HepG2 (cell line): ENCODE measurements at regions not wholly inside any gene's neighbourhood (a gene's known extent, or its start where the extent isn't known, plus 50 kb on each side); places are given as distances from the start of the nearest gene placed in this dataset.

ENCODE experiments used
- ATAC-seq: fragments of 200-7000 bp; cut with Tn5 transposase; 3 replicates; pipeline ENCODE4 v1.9.1; 2020; ENCODE audit warnings: mild to moderate bottlenecking, moderate library complexity
- BruUV-seq: library from RNA; stranded (reverse); fragments of 400-500 nt; replicated peaks from 2 replicates; lab custom pipeline; 2021; lab: Mats Ljungman, UMichigan
- CTCF ChIA-PET: fragments of 300-600 bp; formaldehyde crosslinking; extraction: SDS; loops from one replicate; lab custom pipeline; 2021; ENCODE audit warnings: low total read pairs, inconsistent platforms, low intra/inter-chr PET ratio; lab: Yijun Ruan, JAX
- POLR2A ChIA-PET: fragments of 350-600 bp; sonication (Branson Sonifier 250); formaldehyde crosslinking; loops from one replicate; lab custom pipeline; 2020; ENCODE audit warnings: antibody characterized with exemption, inconsistent platforms; lab: Yijun Ruan, JAX
- DNase-seq: peaks from one replicate; pipeline ENCODE4 v3.0.0-alpha.2; 2015; ENCODE audit warnings: low spot score
- FAIRE-seq: peaks from 3 replicates; lab custom pipeline; 2011; peaks lifted over from hg19 to GRCh38; lab: Jason Lieb, UNC
- H2AFZ ChIP-seq: one replicate; pipeline ENCODE4 v1.6.1; 2011; ENCODE audit warnings: low read length, inconsistent platforms
- H3K27ac ChIP-seq: fragments of 300-600 bp; 3 replicates; pipeline ENCODE4 v1.8.0; 2011; ENCODE audit warnings: mixed run types, mild to moderate bottlenecking, mixed read lengths, low read length, inconsistent platforms; ENCODE audit not compliant: insufficient read depth; ENCODE audit errors: extremely low read length
- H3K27me3 ChIP-seq, 2 experiments: fragments of 200-600 bp in 1 of 2; 2 replicates in 1 of 2; 3 replicates in 1 of 2; pipeline versions ENCODE4 v1.6.0 to v1.8.0; 2011; ENCODE audit warnings: low read length in 2 of 2, mild to moderate bottlenecking in 2 of 2, moderate library complexity in 2 of 2, inconsistent platforms in 1 of 2; ENCODE audit not compliant: insufficient read depth in 2 of 2, control insufficient read depth in 1 of 2
- H3K36me3 ChIP-seq, 2 experiments: fragments of 200-600 bp in 1 of 2; replicated peaks in 1 of 2; 2 replicates in 1 of 2; 3 replicates in 1 of 2; pipeline versions ENCODE4 v1.5.1 to v1.8.0; 2011; ENCODE audit warnings: low read length in 2 of 2, inconsistent platforms in 1 of 2; ENCODE audit not compliant: insufficient read depth in 2 of 2, control insufficient read depth in 1 of 2
- H3K4me1 ChIP-seq: 2 replicates; pipeline ENCODE4 v1.5.1; 2012; ENCODE audit warnings: low read length, inconsistent platforms; ENCODE audit not compliant: insufficient read depth
- H3K4me2 ChIP-seq: 2 replicates; pipeline ENCODE4 v1.6.0; 2011; ENCODE audit warnings: low read depth, low read length, inconsistent platforms
- H3K4me3 ChIP-seq, 3 experiments: fragments of 200-600 bp in 1 of 3; sonication (generic), shearing (Covaris generic) in 1 of 3; replicated peaks in 1 of 3; 2 replicates each; pipeline ENCODE4 v1.5.1; 2011 to 2016; ENCODE audit warnings: low read length in 3 of 3, inconsistent platforms in 2 of 3, low read depth in 2 of 3, mild to moderate bottlenecking in 2 of 3, control low read depth in 1 of 3, mixed read lengths in 1 of 3; ENCODE audit not compliant: insufficient read depth in 1 of 3
- H3K79me2 ChIP-seq: one replicate; pipeline ENCODE4 v1.6.1; 2011; ENCODE audit warnings: low read length, inconsistent platforms; ENCODE audit not compliant: insufficient read depth
- H3K9ac ChIP-seq: 2 replicates; pipeline ENCODE4 v1.6.0; 2011; ENCODE audit warnings: mild to moderate bottlenecking, low read depth, low read length, inconsistent platforms; ENCODE audit not compliant: insufficient read depth
- H3K9me3 ChIP-seq: 2 replicates; pipeline ENCODE4 v1.5.1; 2012; ENCODE audit warnings: mild to moderate bottlenecking, low read length
- H4K20me1 ChIP-seq: 2 replicates; pipeline ENCODE4 v1.6.0; 2011; ENCODE audit warnings: inconsistent platforms, mild to moderate bottlenecking, low read length, moderate library complexity; ENCODE audit not compliant: insufficient read depth
- JUND ChIP-seq: sonication (generic); formaldehyde crosslinking; IDR thresholded peaks from 2 replicates; pipeline ENCODE4 v1.8.0; 2022; ENCODE audit warnings: mild to moderate bottlenecking, missing genetic modification reagents
- NR2F2 ChIP-seq: IDR thresholded peaks from 2 replicates; pipeline ENCODE4 v1.6.1; 2012; ENCODE audit warnings: low read depth, inconsistent platforms, borderline replicate concordance
- SNAPC2 ChIP-seq: sonication (generic); formaldehyde crosslinking; IDR thresholded peaks from 2 replicates; pipeline ENCODE4 v1.8.1; 2022; ENCODE audit warnings: mild to moderate bottlenecking, missing genetic modification reagents
- SRSF9 ChIP-seq: fragments of 200-400 bp; formaldehyde crosslinking; IDR thresholded peaks from 2 replicates; pipeline ENCODE4 v1.6.1; 2018; ENCODE audit warnings: borderline replicate concordance, mild to moderate bottlenecking, low read depth, low read length; ENCODE audit not compliant: insufficient read depth, poor library complexity, severe bottlenecking
- ZKSCAN8 ChIP-seq: IDR thresholded peaks from 2 replicates; pipeline ENCODE4 v1.6.1; 2016; ENCODE audit warnings: borderline replicate concordance, missing genetic modification reagents, missing compliant biosample characterization
- ZNF17 ChIP-seq: sonication (generic); formaldehyde crosslinking; IDR thresholded peaks from 2 replicates; pipeline ENCODE4 v1.5.0; 2020; ENCODE audit warnings: mild to moderate bottlenecking, missing genetic modification reagents
- ZNF264 ChIP-seq: sonication (generic); formaldehyde crosslinking; IDR thresholded peaks from 2 replicates; pipeline ENCODE4 v1.4.0; 2020; ENCODE audit warnings: missing genetic modification reagents
- ZNF564 ChIP-seq: sonication (generic); formaldehyde crosslinking; IDR thresholded peaks from 2 replicates; pipeline ENCODE4 v1.8.1; 2023; ENCODE audit warnings: mild to moderate bottlenecking, missing genetic modification reagents
- ZNF709 ChIP-seq: sonication (generic); formaldehyde crosslinking; IDR thresholded peaks from 2 replicates; pipeline ENCODE4 v1.5.0; 2020; ENCODE audit warnings: mild to moderate bottlenecking, missing genetic modification reagents
- WGBS: methylation state at CpG from one replicate; pipeline ENCODE4 v1.1.6; 2017; ENCODE audit warnings: low lambda C conversion rate; 5-methylcytosine and 5-hydroxymethylcytosine counted together
- in situ Hi-C: cut with HindIII; loops from 2 replicates; pipeline ENCODE4 v1.10.0; 2017; ENCODE audit warnings: low pct_unique_long_range_greater_than_20kb; ENCODE audit not compliant: extremely low pct_ligation_motif_present
- intact Hi-C: fragments of 100-400 bp; cut with micrococcal nuclease; formaldehyde crosslinking; loops from one replicate; pipeline ENCODE4 v1.10.0; 2022; ENCODE audit not compliant: unreplicated experiment
- TF ChIP-seq, protein P1 (sequence below): sonication (generic); formaldehyde crosslinking; IDR thresholded peaks from 2 replicates; pipeline ENCODE4 v1.4.0; 2020; ENCODE audit warnings: missing genetic modification reagents

DNA sequence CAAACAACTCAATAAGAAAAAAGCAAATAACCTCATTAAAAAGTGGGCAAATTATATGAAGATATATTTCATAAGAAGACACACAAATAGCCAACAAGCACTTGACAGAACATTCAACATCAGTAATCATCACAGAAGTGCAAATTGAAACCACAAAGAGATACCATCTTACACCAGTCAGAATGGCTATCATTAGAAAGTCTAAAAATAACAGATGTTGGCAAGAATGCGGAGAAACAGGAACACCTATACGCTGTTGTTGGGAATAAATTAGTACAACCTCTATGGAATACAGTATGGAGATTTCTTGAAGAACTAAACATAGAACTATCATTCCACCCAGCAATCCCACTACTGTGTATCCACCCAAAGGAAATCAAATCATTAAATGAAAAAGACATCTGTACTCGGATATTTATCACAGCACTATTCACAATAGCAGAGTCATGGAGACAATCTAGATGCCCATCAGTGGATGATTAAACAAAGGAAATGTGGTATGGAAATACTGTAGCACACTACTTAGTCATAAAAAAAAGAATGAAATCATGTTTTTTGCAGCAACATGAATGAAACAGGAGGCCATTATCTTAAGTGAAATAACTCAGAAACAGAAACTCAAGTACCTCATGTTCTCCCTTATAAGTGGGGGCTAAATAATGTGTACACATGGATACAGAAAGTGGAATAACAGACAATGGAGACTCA, 106.8 kb upstream of the FST start:
- Histone ChIP-seq H3K27ac (no peak overlapping the region), H3K4me1 (no peaks in the 10 kb centered on the region), H3K9me3 (no peaks in the 10 kb centered on the region), H2AFZ (no peak overlapping the region), H3K36me3 (no peaks in the 10 kb centered on the region), H3K79me2 (no peaks in the 10 kb centered on the region), H3K27me3 (no peaks in the 10 kb centered on the region), H4K20me1 (no peaks in the 10 kb centered on the region), H3K9ac (no peak overlapping the region), H3K4me3 (no peak overlapping the region), H3K4me2 (no peak overlapping the region)
- TF ChIP-seq, protein P1, sequence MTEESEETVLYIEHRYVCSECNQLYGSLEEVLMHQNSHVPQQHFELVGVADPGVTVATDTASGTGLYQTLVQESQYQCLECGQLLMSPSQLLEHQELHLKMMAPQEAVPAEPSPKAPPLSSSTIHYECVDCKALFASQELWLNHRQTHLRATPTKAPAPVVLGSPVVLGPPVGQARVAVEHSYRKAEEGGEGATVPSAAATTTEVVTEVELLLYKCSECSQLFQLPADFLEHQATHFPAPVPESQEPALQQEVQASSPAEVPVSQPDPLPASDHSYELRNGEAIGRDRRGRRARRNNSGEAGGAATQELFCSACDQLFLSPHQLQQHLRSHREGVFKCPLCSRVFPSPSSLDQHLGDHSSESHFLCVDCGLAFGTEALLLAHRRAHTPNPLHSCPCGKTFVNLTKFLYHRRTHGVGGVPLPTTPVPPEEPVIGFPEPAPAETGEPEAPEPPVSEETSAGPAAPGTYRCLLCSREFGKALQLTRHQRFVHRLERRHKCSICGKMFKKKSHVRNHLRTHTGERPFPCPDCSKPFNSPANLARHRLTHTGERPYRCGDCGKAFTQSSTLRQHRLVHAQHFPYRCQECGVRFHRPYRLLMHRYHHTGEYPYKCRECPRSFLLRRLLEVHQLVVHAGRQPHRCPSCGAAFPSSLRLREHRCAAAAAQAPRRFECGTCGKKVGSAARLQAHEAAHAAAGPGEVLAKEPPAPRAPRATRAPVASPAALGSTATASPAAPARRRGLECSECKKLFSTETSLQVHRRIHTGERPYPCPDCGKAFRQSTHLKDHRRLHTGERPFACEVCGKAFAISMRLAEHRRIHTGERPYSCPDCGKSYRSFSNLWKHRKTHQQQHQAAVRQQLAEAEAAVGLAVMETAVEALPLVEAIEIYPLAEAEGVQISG (CRISPR knock-in tag): no peak
- no peak for TF ChIP-seq ZKSCAN8 (CRISPR knock-in tag)
- no peak for FAIRE-seq
- POLR2A ChIA-PET: no interaction called here
- WGBS: 51% methylated on average over 3 of the region's 3 CpGs
- in situ Hi-C loops (no loop called here), intact Hi-C loops (no loop called here)
- DNase-seq: no peak
- CTCF ChIA-PET: no interaction called here
- ATAC-seq: no peak
- BruUV-seq: no TSS peak

DNA sequence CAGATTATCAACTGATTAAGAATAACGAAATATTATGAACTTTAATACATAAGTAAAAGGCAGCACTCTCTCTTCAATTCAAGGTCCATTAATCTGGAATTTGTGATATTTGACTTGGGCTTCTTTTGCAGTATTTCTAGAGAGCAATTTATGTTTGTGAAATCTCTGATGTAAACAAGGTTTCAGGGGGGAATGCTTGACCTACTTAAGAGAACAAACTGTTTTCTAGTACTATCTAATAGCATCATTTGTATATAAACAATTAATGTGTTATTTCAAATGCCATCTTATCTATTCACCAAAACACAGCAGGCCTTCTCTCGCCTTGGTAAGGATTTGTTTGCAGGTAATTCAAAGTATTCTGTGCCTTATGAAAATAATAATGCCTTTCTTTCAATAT, 103.6 kb upstream of the FST start:
- no peaks in the 10 kb centered on the region for H3K79me2 ChIP-seq
- no peak overlapping the region for H3K27ac ChIP-seq
- no peaks in the 10 kb centered on the region for H4K20me1 ChIP-seq
- no peaks in the 10 kb centered on the region for H3K9me3 ChIP-seq
- FAIRE-seq (no peak), DNase-seq (no peak), ATAC-seq (no peak)
- 0% methylated on average over 2 of the region's 2 CpGs for WGBS
- no TSS peak for BruUV-seq
- TF ChIP-seq JUND (CRISPR knock-in tag) (no peak), SRSF9 (no peak), ZNF564 (CRISPR knock-in tag) (no peak), ZNF264 (CRISPR knock-in tag) (no peak), ZNF17 (CRISPR knock-in tag) (no peak), ZNF709 (CRISPR knock-in tag) (no peak), NR2F2 (no peak), SNAPC2 (CRISPR knock-in tag) (no peak)
- H3K36me3 ChIP-seq: no peaks in the 10 kb centered on the region
- H3K27me3 ChIP-seq: no peaks in the 10 kb centered on the region
- intact Hi-C loops (no loop called here), in situ Hi-C loops (no loop called here)
- no peak overlapping the region for H3K9ac ChIP-seq
- no peak overlapping the region for H3K4me3 ChIP-seq
- no peak overlapping the region for H2AFZ ChIP-seq
- H3K4me1 ChIP-seq: no peaks in the 10 kb centered on the region
- CTCF ChIA-PET: no interaction called here
- no peak overlapping the region for H3K4me2 ChIP-seq
- POLR2A ChIA-PET: no interaction called here
